ENCODE measurements at regions not wholly inside any gene's neighbourhood (a gene's known extent, or its start where the extent isn't known, plus 50 kb on each side); places are given as distances from the start of the nearest gene placed in this dataset.

- no peak overlapping the region for H3K4me3 ChIP-seq
- no peaks in the 10 kb centered on the region for H3K27me3 ChIP-seq
- intact Hi-C loops (cut with DNase I; ENCODE audit: low total_unique reads), result no loop called here
- TF ChIP-seq POLR2A (IDR thresholded peaks at IDR 0.05), result no peak
- TF ChIP-seq, protein P1, sequence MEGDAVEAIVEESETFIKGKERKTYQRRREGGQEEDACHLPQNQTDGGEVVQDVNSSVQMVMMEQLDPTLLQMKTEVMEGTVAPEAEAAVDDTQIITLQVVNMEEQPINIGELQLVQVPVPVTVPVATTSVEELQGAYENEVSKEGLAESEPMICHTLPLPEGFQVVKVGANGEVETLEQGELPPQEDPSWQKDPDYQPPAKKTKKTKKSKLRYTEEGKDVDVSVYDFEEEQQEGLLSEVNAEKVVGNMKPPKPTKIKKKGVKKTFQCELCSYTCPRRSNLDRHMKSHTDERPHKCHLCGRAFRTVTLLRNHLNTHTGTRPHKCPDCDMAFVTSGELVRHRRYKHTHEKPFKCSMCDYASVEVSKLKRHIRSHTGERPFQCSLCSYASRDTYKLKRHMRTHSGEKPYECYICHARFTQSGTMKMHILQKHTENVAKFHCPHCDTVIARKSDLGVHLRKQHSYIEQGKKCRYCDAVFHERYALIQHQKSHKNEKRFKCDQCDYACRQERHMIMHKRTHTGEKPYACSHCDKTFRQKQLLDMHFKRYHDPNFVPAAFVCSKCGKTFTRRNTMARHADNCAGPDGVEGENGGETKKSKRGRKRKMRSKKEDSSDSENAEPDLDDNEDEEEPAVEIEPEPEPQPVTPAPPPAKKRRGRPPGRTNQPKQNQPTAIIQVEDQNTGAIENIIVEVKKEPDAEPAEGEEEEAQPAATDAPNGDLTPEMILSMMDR (IDR thresholded peaks at IDR 0.05), result no peak
- 56 to 75% methylated on average over 3 of the region's 3 CpGs for WGBS, 2 donors
- no peak for DNase-seq
- H3K4me1 ChIP-seq, result no peaks in the 10 kb centered on the region
- no peak overlapping the region for H3K27ac ChIP-seq
- no peaks in the 10 kb centered on the region for H3K36me3 ChIP-seq (ENCODE audit: low read depth, missing control alignments)
- no peaks in the 10 kb centered on the region for H3K9me3 ChIP-seq
Observed at GRCh38 chr5:111839438-111839837, 82.4 kb upstream of the NREP start.

DNA sequence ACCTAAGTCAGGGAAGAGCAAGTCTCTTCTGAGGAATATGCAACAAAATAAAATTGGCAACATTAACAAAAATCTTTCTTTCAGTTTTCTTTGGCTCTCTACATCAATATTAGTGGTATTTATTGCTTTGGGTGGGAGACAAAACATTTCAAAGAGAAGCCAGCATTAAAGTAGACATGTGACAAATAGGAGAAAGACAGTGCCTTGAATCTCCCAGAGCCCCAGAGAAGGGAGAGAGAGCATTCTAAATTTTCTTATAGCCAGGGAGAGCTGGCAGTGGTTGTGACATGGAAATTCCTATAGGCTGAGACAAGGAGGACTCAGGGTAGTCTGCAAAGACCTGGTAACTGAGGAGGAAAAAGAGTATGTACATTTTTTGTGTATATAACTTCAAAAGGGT is 79.4 kb upstream of the NREP start:
- TF ChIP-seq, protein P1 (IDR thresholded peaks at IDR 0.05), result no peak
- no peaks in the 10 kb centered on the region for H3K4me1 ChIP-seq
- H3K4me3 ChIP-seq, result no peak overlapping the region
- H3K27ac ChIP-seq, result no peak overlapping the region
- H3K36me3 ChIP-seq (ENCODE audit: low read depth, missing control alignments), result no peaks in the 10 kb centered on the region
- no peak for DNase-seq
- intact Hi-C loops (cut with DNase I; ENCODE audit: low total_unique reads), result no loop called here
- no peaks in the 10 kb centered on the region for H3K27me3 ChIP-seq
- H3K9me3 ChIP-seq, result no peaks in the 10 kb centered on the region

DNA sequence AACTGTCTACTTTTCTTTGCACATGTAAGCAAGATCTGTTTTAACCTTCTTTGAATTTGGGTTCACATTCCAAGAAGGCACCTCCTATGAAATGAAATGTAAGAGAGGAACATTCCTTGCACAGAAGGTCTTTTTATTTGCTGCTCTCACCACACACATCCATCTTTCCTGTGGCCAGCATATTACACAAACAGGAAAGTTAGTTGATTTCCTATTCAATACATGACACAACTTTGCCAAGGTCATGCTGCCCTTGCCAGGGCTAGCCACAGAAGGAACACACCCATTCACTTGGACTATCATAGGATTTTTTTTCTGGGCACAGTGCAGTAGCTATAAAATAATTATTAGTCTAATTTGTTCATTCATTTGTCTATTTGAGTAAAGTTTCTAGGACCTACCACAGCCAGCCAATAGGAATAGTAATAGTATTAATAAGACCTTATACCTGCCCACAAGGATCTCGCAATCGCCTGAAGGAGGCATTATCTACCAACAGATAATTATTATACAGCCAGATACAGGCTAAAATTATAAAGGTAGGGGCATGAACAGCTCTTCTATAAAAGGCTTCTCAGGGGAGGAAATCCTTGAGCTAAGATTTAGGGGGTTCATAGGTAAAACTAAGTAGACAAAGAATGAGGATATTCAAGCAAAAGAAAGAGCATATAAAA is 78.1 kb upstream of the NREP start:
- no peak overlapping the region for H3K27ac ChIP-seq
- intact Hi-C loops (cut with DNase I; ENCODE audit: low total_unique reads), result no loop called here
- TF ChIP-seq, protein P1 (IDR thresholded peaks at IDR 0.05), result no peak
- no peak for TF ChIP-seq POLR2A (IDR thresholded peaks at IDR 0.05)
- DNase-seq, result no peak
- H3K27me3 ChIP-seq, result no peaks in the 10 kb centered on the region
- H3K9me3 ChIP-seq, result no peaks in the 10 kb centered on the region
- no peak overlapping the region for H3K4me3 ChIP-seq
- no peaks in the 10 kb centered on the region for H3K4me1 ChIP-seq
- H3K36me3 ChIP-seq (ENCODE audit: low read depth, missing control alignments), result no peaks in the 10 kb centered on the region
- WGBS, 2 donors, result 94 to 98% methylated on average over 2 of the region's 2 CpGs

- intact Hi-C loops (cut with DNase I; ENCODE audit: low total_unique reads), result no loop called here
- H3K27me3 ChIP-seq, result no peaks in the 10 kb centered on the region
Observed at GRCh38 chr5:111830333-111830732, 73.3 kb upstream of the NREP start.

GRCh38 chr5:111829701-111830100 is 72.7 kb upstream of the NREP start:
- H3K4me1 ChIP-seq, result no peaks in the 10 kb centered on the region
- no peak for DNase-seq
- intact Hi-C loops (cut with DNase I; ENCODE audit: low total_unique reads), result no loop called here
- no peak overlapping the region for H3K27ac ChIP-seq
- no peaks in the 10 kb centered on the region for H3K9me3 ChIP-seq
- no peaks in the 10 kb centered on the region for H3K36me3 ChIP-seq (ENCODE audit: low read depth, missing control alignments)
- WGBS, 2 donors, result 94 to 97% methylated on average over 1 of the region's 1 CpG
- TF ChIP-seq, protein P1 (IDR thresholded peaks at IDR 0.05), result no peak
- TF ChIP-seq POLR2A (IDR thresholded peaks at IDR 0.05), result no peak
- no peaks in the 10 kb centered on the region for H3K27me3 ChIP-seq
- no peak overlapping the region for H3K4me3 ChIP-seq

More at GRCh38 chr5:111830333-111830732, 73.3 kb upstream of the NREP start:
- 90 to 100% methylated on average over 1 of the region's 1 CpG for WGBS, 2 donors
- no peak overlapping the region for H3K27ac ChIP-seq
- TF ChIP-seq, protein P1 (IDR thresholded peaks at IDR 0.05), result no peak
- no peak for TF ChIP-seq POLR2A (IDR thresholded peaks at IDR 0.05)
- no peaks in the 10 kb centered on the region for H3K36me3 ChIP-seq (ENCODE audit: low read depth, missing control alignments)
- H3K4me3 ChIP-seq, result no peak overlapping the region
- H3K4me1 ChIP-seq, result no peaks in the 10 kb centered on the region
- no peak for DNase-seq
- no peaks in the 10 kb centered on the region for H3K9me3 ChIP-seq
